ENCODE measurements at regions not wholly inside any gene's neighbourhood (a gene's known extent, or its start where the extent isn't known, plus 50 kb on each side); places are given as distances from the start of the nearest gene placed in this dataset.

GRCh38 chr7:52179934-52180333 is 855.5 kb upstream of the POM121L12 start:
- TF ChIP-seq CTCF (IDR thresholded peaks at IDR 0.05) (no peak), ZFX (IDR thresholded peaks at IDR 0.05; ENCODE audit: borderline replicate concordance) (no peak)

Data from 22Rv1 (cell line).